ENCODE measurements at regions not wholly inside any gene's neighbourhood (a gene's known extent, or its start where the extent isn't known, plus 50 kb on each side); places are given as distances from the start of the nearest gene placed in this dataset.

DNA sequence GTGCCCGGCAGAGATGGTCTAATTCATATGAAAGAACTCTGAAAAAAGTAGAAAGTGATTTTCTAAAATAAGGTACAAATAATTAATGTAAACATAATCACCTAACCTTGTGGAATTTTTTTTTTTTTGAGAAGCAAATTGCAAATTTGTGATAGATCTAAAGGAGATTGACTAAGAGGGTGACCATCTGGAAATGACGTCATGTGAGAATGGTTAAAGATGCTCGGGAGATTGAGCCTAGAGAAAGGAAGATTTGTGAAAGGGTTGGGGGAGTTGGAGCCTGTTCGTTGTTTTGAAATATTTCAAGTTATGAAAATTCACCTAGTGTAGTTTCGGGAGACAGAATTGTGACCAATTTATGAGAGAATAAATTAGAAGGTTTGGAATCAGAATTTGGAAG lies 115.7 kb upstream of the ANK2 start:
- FAIRE-seq (no peak), DNase-seq (ENCODE audit: insufficient read length) (no peak)
- TF ChIP-seq POLR2A (IDR thresholded peaks at IDR 0.05; ENCODE audit: low read depth, low read length) (no peak), POLR2AphosphoS5 (IDR thresholded peaks at IDR 0.05; ENCODE audit: low read depth, low read length) (no peak), TAF1 (IDR thresholded peaks at IDR 0.05; ENCODE audit: borderline replicate concordance, low read depth, low read length) (no peak)

DNA sequence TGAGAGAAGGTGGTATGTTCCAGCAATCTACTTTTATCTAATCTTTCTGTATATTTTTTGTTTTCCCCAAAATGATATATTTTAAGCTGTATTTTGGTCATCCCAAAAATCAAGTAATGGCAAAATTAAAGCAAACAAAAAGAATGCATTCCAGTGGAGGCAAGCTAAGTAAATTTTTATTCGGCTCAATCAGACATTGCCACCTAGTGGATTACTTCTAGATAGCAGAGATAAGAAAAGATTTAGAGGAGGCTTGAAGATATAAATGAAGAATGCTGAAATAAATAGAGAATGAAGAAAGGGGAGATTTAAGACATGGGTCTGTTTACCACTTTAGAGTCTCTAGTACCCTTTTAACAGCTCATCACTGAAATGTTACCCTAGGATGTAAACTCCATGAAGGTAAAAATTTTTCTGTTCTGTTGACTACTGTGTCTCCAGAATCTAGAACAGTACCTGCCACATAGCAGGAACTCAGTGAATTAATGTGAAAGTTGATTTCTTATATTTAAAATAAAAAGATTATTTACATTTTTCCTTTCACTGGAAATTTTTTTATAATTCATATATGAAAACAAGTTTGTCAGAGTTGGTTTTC lies 110.9 kb upstream of the ANK2 start:
- peak; percentile 30 for FAIRE-seq

GRCh38 chr4:112939901-112940300 lies 109.6 kb upstream of the ANK2 start:
- no peak for TF ChIP-seq POLR2A (IDR thresholded peaks at IDR 0.05; ENCODE audit: low read depth, low read length)
- no peak for TF ChIP-seq TAF1 (IDR thresholded peaks at IDR 0.05; ENCODE audit: borderline replicate concordance, low read depth, low read length)
- TF ChIP-seq POLR2AphosphoS5 (IDR thresholded peaks at IDR 0.05; ENCODE audit: low read depth, low read length): no peak
- FAIRE-seq (no peak), DNase-seq (ENCODE audit: insufficient read length) (no peak)

More for the DNA sequence above, 110.9 kb upstream of the ANK2 start:
- DNase-seq (ENCODE audit: insufficient read length): no peak
- TF ChIP-seq TAF1 (IDR thresholded peaks at IDR 0.05; ENCODE audit: borderline replicate concordance, low read depth, low read length) (no peak), POLR2AphosphoS5 (IDR thresholded peaks at IDR 0.05; ENCODE audit: low read depth, low read length) (no peak), POLR2A (IDR thresholded peaks at IDR 0.05; ENCODE audit: low read depth, low read length) (no peak)

- FAIRE-seq: no peak
- TF ChIP-seq POLR2AphosphoS5 (IDR thresholded peaks at IDR 0.05; ENCODE audit: low read depth, low read length) (no peak), POLR2A (IDR thresholded peaks at IDR 0.05; ENCODE audit: low read depth, low read length) (no peak), TAF1 (IDR thresholded peaks at IDR 0.05; ENCODE audit: borderline replicate concordance, low read depth, low read length) (no peak)
- no peak for DNase-seq (ENCODE audit: insufficient read length)
Observed at GRCh38 chr4:112940336-112940735, 109.1 kb upstream of the ANK2 start.

DNA sequence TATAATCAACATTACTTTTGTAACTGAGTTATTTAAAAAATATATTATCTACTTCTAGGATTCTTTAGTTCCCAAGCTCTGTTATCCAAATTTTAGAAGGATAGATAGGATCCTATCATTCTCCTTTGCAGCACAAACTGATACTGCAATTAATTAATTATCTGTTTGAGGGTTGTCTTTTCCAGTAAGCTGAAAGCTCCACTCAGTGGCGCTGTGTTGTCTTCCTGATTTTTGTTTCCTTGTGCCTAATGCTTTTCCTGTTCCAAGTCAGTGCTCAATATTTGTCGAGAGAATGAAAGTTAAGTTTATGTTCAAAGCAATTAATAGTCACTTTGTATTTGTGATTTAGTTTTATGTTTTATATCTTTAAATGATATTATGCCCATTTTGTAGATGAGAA lies 107.4 kb upstream of the ANK2 start:
- FAIRE-seq: no peak

GRCh38 chr4:112942997-112943396 lies 106.5 kb upstream of the ANK2 start:
- no peak for DNase-seq (ENCODE audit: insufficient read length)
- FAIRE-seq: no peak
- TF ChIP-seq POLR2A (IDR thresholded peaks at IDR 0.05; ENCODE audit: low read depth, low read length) (no peak), POLR2AphosphoS5 (IDR thresholded peaks at IDR 0.05; ENCODE audit: low read depth, low read length) (no peak), TAF1 (IDR thresholded peaks at IDR 0.05; ENCODE audit: borderline replicate concordance, low read depth, low read length) (no peak)

More for the DNA sequence above, 107.4 kb upstream of the ANK2 start:
- TF ChIP-seq POLR2A (IDR thresholded peaks at IDR 0.05; ENCODE audit: low read depth, low read length) (no peak), POLR2AphosphoS5 (IDR thresholded peaks at IDR 0.05; ENCODE audit: low read depth, low read length) (no peak), TAF1 (IDR thresholded peaks at IDR 0.05; ENCODE audit: borderline replicate concordance, low read depth, low read length) (no peak)
- DNase-seq (ENCODE audit: insufficient read length): no peak

- no peak for DNase-seq (ENCODE audit: insufficient read length)
- FAIRE-seq: no peak
- no peak for TF ChIP-seq POLR2AphosphoS5 (IDR thresholded peaks at IDR 0.05; ENCODE audit: low read depth, low read length)
Observed at GRCh38 chr4:112944006-112944405, 105.4 kb upstream of the ANK2 start.

- TF ChIP-seq TAF1 (IDR thresholded peaks at IDR 0.05; ENCODE audit: borderline replicate concordance, low read depth, low read length) (no peak), POLR2AphosphoS5 (IDR thresholded peaks at IDR 0.05; ENCODE audit: low read depth, low read length) (no peak), POLR2A (IDR thresholded peaks at IDR 0.05; ENCODE audit: low read depth, low read length) (no peak)
- DNase-seq (ENCODE audit: insufficient read length): no peak
- no peak for FAIRE-seq
Observed at GRCh38 chr4:112946127-112946526, 103.3 kb upstream of the ANK2 start.

- FAIRE-seq (no peak), DNase-seq (ENCODE audit: insufficient read length) (no peak)
- TF ChIP-seq POLR2A (IDR thresholded peaks at IDR 0.05; ENCODE audit: low read depth, low read length) (no peak), POLR2AphosphoS5 (IDR thresholded peaks at IDR 0.05; ENCODE audit: low read depth, low read length) (no peak), TAF1 (IDR thresholded peaks at IDR 0.05; ENCODE audit: borderline replicate concordance, low read depth, low read length) (no peak)
Observed at GRCh38 chr4:112947616-112948015, 101.8 kb upstream of the ANK2 start.

GRCh38 chr4:112951362-112952312 lies 97.8 kb upstream of the ANK2 start:
- TF ChIP-seq TAF1 (IDR thresholded peaks at IDR 0.05; ENCODE audit: borderline replicate concordance, low read depth, low read length) (no peak), POLR2AphosphoS5 (IDR thresholded peaks at IDR 0.05; ENCODE audit: low read depth, low read length) (no peak), POLR2A (IDR thresholded peaks at IDR 0.05; ENCODE audit: low read depth, low read length) (no peak)
- DNase-seq (ENCODE audit: insufficient read length): no peak
- no peak for FAIRE-seq

DNA sequence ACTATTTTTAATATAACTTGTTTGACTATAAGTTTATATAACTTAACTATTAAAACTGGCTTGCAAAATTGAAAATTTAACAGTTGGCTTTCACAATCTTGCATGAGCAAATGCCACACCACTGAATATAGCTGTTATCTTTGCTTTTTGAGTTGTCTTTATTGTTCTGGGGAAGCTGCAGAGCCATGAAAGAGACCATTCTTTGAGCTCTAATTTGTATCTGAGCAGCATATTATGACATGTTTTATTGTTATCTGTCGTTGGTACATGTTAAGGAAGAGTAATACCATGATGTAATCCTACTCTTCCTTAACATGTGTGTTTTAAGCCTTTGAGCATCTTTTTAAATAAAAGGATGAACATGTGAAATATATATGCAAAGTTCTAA lies 97.1 kb upstream of the ANK2 start:
- TF ChIP-seq POLR2AphosphoS5 (IDR thresholded peaks at IDR 0.05; ENCODE audit: low read depth, low read length) (no peak), POLR2A (IDR thresholded peaks at IDR 0.05; ENCODE audit: low read depth, low read length) (no peak), TAF1 (IDR thresholded peaks at IDR 0.05; ENCODE audit: borderline replicate concordance, low read depth, low read length) (no peak)
- DNase-seq (ENCODE audit: insufficient read length) (no peak), FAIRE-seq (no peak)

GRCh38 chr4:112953262-112953661 lies 96.2 kb upstream of the ANK2 start:
- DNase-seq (ENCODE audit: insufficient read length): no peak
- no peak for FAIRE-seq
- TF ChIP-seq POLR2AphosphoS5 (IDR thresholded peaks at IDR 0.05; ENCODE audit: low read depth, low read length) (no peak), POLR2A (IDR thresholded peaks at IDR 0.05; ENCODE audit: low read depth, low read length) (no peak), TAF1 (IDR thresholded peaks at IDR 0.05; ENCODE audit: borderline replicate concordance, low read depth, low read length) (no peak)
